ELF-1 (cell line): ENCODE measurements at regions not wholly inside any gene's neighbourhood (a gene's known extent, or its start where the extent isn't known, plus 50 kb on each side); places are given as distances from the start of the nearest gene placed in this dataset.
"Not testable (repeated sequence)": the region's sequence is repeated elsewhere in the genome, so short reads cannot be mapped to it uniquely, and the experiment has no call there.

Experiments used
- DNase-seq: peaks from one replicate; pipeline ENCODE4 v3.0.0-alpha.2; 2016; ENCODE audit warnings: low read depth, low spot score

GRCh38 chr2:147420947-147421675 lies 423.7 kb upstream of the ACVR2A start:
- DNase-seq = no peak

- DNase-seq = no peak
Measured at GRCh38 chr2:147420517-147420916, 424.3 kb upstream of the ACVR2A start.

GRCh38 chr2:147416099-147416498 lies 428.7 kb upstream of the ACVR2A start:
- DNase-seq = no peak

GRCh38 chr2:147414656-147415055 lies 430.2 kb upstream of the ACVR2A start:
- not testable (repeated sequence) for DNase-seq

GRCh38 chr2:147408357-147408756 lies 436.5 kb upstream of the ACVR2A start:
- DNase-seq = no peak

- DNase-seq = no peak
Measured at GRCh38 chr2:147405651-147406050, 439.2 kb upstream of the ACVR2A start.

GRCh38 chr2:147398996-147399395 lies 445.8 kb upstream of the ACVR2A start:
- DNase-seq = no peak

- DNase-seq = no peak
Measured at GRCh38 chr2:147398301-147398700, 446.5 kb upstream of the ACVR2A start.

GRCh38 chr2:147396890-147397289 lies 447.9 kb upstream of the ACVR2A start:
- DNase-seq = no peak

- no peak for DNase-seq
Measured at GRCh38 chr2:147394179-147394790, 450.5 kb upstream of the ACVR2A start.

GRCh38 chr2:147392180-147392579 lies 452.6 kb upstream of the ACVR2A start:
- DNase-seq = no peak

- DNase-seq = no peak
Measured at GRCh38 chr2:147390475-147390874, 454.4 kb upstream of the ACVR2A start.

- DNase-seq = no peak
Measured at GRCh38 chr2:147389218-147389617, 455.6 kb upstream of the ACVR2A start.

- no peak for DNase-seq
Measured at GRCh38 chr2:147388217-147388616, 456.6 kb upstream of the ACVR2A start.

GRCh38 chr2:147386284-147386683 lies 458.5 kb upstream of the ACVR2A start:
- no peak for DNase-seq

GRCh38 chr2:147385600-147385999 lies 459.2 kb upstream of the ACVR2A start:
- no peak for DNase-seq

GRCh38 chr2:147384659-147385058 lies 460.2 kb upstream of the ACVR2A start:
- no peak for DNase-seq

GRCh38 chr2:147382322-147382948 lies 462.4 kb upstream of the ACVR2A start:
- DNase-seq = no peak

- no peak for DNase-seq
Measured at GRCh38 chr2:147378403-147378802, 466.4 kb upstream of the ACVR2A start.

GRCh38 chr2:147375073-147375472 lies 469.8 kb upstream of the ACVR2A start:
- DNase-seq = no peak

GRCh38 chr2:147374423-147374811 lies 470.4 kb upstream of the ACVR2A start:
- no peak for DNase-seq

- DNase-seq = no peak
Measured at GRCh38 chr2:147373800-147374422, 470.9 kb upstream of the ACVR2A start.

GRCh38 chr2:147368306-147368705 lies 476.5 kb upstream of the ACVR2A start:
- DNase-seq = no peak
